SU-DHL-6 (cell line): ENCODE measurements at regions not wholly inside any gene's neighbourhood (a gene's known extent, or its start where the extent isn't known, plus 50 kb on each side); places are given as distances from the start of the nearest gene placed in this dataset.

ENCODE experiments used
- H2AFZ ChIP-seq: fragments of 200-600 bp; sonication (generic); 2 replicates; pipeline ENCODE4 v1.6.1; 2014; ENCODE audit warnings: low read depth, mild to moderate bottlenecking, moderate library complexity, mixed read lengths, antibody characterized with exemption, low read length; ENCODE audit not compliant: severe bottlenecking
- H3F3A ChIP-seq: fragments of 200-600 bp; shearing (Covaris generic); 2 replicates; pipeline ENCODE4 v1.6.0; 2016; ENCODE audit warnings: antibody characterized with exemption, mild to moderate bottlenecking; ENCODE audit not compliant: insufficient read depth
- H3K27ac ChIP-seq: fragments of 200-600 bp; sonication (generic); 2 replicates; pipeline ENCODE4 v1.5.1; 2016; ENCODE audit warnings: low read depth, mild to moderate bottlenecking, low read length, moderate library complexity, mixed read lengths
- H3K27me3 ChIP-seq: fragments of 200-600 bp; sonication (generic), shearing (Covaris generic); 2 replicates; pipeline ENCODE4 v1.6.0; 2014; ENCODE audit warnings: mild to moderate bottlenecking, low read length
- H3K36me3 ChIP-seq: fragments of 200-600 bp; sonication (generic); 2 replicates; pipeline ENCODE4 v1.6.1; 2014; ENCODE audit warnings: mild to moderate bottlenecking, low read length, mixed read lengths
- H3K4me2 ChIP-seq: fragments of 300-600, 200-600 bp; shearing (Covaris generic), sonication (generic); 2 replicates; pipeline ENCODE4 v1.6.0; 2014; ENCODE audit warnings: low read length, low read depth, mild to moderate bottlenecking; ENCODE audit not compliant: poor library complexity, severe bottlenecking
- H3K4me3 ChIP-seq: fragments of 200-600 bp; sonication (generic); 2 replicates; pipeline ENCODE4 v1.5.1; 2014; ENCODE audit warnings: antibody characterized with exemption, low read length, mild to moderate bottlenecking, mixed read lengths; ENCODE audit not compliant: insufficient read depth, poor library complexity, severe bottlenecking
- H3K79me2 ChIP-seq: fragments of 200-600 bp; sonication (generic); 2 replicates; pipeline ENCODE4 v1.6.1; 2014; ENCODE audit warnings: mild to moderate bottlenecking, low read length, moderate library complexity; ENCODE audit not compliant: insufficient read depth
- H3K9ac ChIP-seq: fragments of 200-600 bp; sonication (generic); 2 replicates; pipeline ENCODE4 v1.7.0; 2014; ENCODE audit warnings: mild to moderate bottlenecking, low read length
- H3K9me2 ChIP-seq: fragments of 200-600 bp; sonication (generic); replicated peaks from 2 replicates; pipeline ENCODE4 v1.6.1; 2014; ENCODE audit warnings: low read length; ENCODE audit not compliant: insufficient read depth
- H3K9me3 ChIP-seq: fragments of 200-600 bp; sonication (generic); 2 replicates; pipeline ENCODE4 v1.6.1; 2014; ENCODE audit warnings: low read length, mixed read lengths; ENCODE audit not compliant: insufficient read depth
- H4K20me1 ChIP-seq: fragments of 200-600 bp; sonication (generic); 2 replicates; pipeline ENCODE4 v1.6.1; 2014; ENCODE audit warnings: low read depth, mild to moderate bottlenecking, antibody characterized with exemption, low read length, moderate library complexity, mixed read lengths
- CTCF ChIP-seq: fragments of 200-600 bp; sonication (generic); IDR thresholded peaks from one replicate; pipeline ENCODE4 v1.5.1; 2017; ENCODE audit warnings: antibody characterized with exemption, mild to moderate bottlenecking, low read length, moderate library complexity; ENCODE audit not compliant: insufficient read depth, poor library complexity, severe bottlenecking
- EZH2phosphoT487 ChIP-seq: fragments of 200-600 bp; sonication (generic), shearing (Covaris generic); conservative IDR thresholded peaks from 2 replicates; pipeline ENCODE4 v1.6.1; 2018; ENCODE audit warnings: mild to moderate bottlenecking, antibody characterized with exemption, low read length, moderate library complexity, mixed read lengths

DNA sequence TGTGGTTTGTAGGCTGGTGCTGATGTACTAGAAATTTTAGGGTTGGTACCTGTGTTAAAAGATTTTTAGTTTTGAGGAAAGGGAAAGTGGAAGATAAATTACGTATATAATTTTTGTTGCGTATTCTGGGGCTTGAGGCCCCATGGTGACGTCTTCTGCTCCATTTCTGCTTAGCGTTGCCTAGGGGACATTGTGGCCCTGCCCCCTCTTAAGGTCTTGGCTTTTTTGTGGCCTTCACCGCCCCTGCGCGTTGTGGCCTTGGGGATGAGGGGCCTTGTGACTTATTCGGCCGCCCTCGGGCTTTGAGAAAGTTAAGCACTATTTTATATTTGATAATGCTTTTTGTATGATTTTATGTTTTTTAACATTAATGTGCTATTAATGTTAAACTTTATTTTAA, 182.0 kb downstream of the KLF13 start:
- no peak overlapping the region for H2AFZ ChIP-seq
- H3K4me2 ChIP-seq, result no peak overlapping the region
- no peak overlapping the region for H3K27ac ChIP-seq
- no peaks in the 10 kb centered on the region for H4K20me1 ChIP-seq
- no peaks in the 10 kb centered on the region for H3K9me2 ChIP-seq
- H3K27me3 ChIP-seq, result no peaks in the 10 kb centered on the region
- no peak overlapping the region for H3K4me3 ChIP-seq
- H3K36me3 ChIP-seq, result no peaks in the 10 kb centered on the region
- no peak for TF ChIP-seq CTCF
- TF ChIP-seq EZH2phosphoT487, result no peak
- H3F3A ChIP-seq, result no peaks in the 10 kb centered on the region
- H3K9me3 ChIP-seq, result no peaks in the 10 kb centered on the region
- no peak overlapping the region for H3K9ac ChIP-seq
- no peaks in the 10 kb centered on the region for H3K79me2 ChIP-seq

DNA sequence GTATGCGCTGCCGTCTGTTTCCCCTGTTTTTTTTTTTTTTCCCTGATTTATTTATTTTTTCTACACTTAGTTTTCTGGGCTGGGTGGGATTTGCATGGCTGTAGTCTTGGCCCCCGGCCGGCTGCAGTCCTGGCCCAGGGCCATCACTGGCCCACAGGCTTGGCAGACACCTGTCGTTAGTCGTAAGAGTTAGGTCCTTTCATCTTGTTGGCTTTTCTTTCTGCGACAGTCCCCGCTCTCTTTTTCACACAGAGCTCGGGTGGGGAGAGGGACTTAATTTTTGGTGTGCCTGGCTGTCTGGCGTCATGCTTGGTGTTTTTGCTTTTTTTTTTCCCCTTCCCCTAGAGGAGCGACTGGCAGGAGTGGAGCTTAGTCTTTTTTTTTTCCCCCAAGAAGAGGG, 183.4 kb downstream of the KLF13 start:
- Histone ChIP-seq H3K27ac (no peak overlapping the region), H3K79me2 (no peaks in the 10 kb centered on the region), H3K36me3 (no peaks in the 10 kb centered on the region), H2AFZ (no peak overlapping the region), H3K9me2 (no peaks in the 10 kb centered on the region), H3F3A (no peaks in the 10 kb centered on the region), H3K4me3 (no peak overlapping the region), H3K4me2 (no peak overlapping the region), H3K9ac (no peak overlapping the region), H3K27me3 (no peaks in the 10 kb centered on the region), H3K9me3 (no peaks in the 10 kb centered on the region), H4K20me1 (no peaks in the 10 kb centered on the region)
- TF ChIP-seq CTCF (no peak), EZH2phosphoT487 (no peak)

DNA sequence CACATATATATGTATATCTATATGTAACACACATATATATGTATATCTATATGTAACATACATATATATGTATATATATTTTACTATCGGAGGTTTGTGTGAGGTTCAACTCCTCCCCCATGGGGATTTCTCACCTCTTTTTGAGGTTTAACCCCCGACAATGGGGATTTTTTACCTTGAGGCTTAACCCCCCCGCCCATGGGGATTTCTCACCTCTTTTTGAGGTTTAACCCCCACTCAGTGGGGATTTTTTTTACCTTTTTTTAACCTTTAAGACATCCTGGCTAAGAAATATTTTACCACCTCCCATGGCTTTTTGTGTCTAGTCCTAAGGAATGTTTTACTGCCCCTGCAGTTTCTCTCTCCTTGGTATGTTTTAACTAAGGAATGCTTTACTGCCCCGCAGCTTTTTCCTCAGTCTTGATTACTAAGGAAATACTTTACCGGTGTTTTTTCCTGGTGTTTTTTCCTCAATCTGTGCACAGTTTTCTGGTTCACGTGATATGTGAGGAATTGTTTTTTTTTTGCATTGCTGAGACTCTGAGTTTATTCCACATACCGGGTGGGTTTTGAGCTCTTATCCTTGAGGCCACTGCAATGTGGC, 185.2 kb downstream of the KLF13 start:
- TF ChIP-seq EZH2phosphoT487 (no peak), CTCF (no peak)
- no peaks in the 10 kb centered on the region for H3K79me2 ChIP-seq
- H3K27me3 ChIP-seq, result no peaks in the 10 kb centered on the region
- H2AFZ ChIP-seq, result no peak overlapping the region
- H3K27ac ChIP-seq, result no peak overlapping the region
- no peaks in the 10 kb centered on the region for H3K9me2 ChIP-seq
- H4K20me1 ChIP-seq, result no peaks in the 10 kb centered on the region
- no peaks in the 10 kb centered on the region for H3K9me3 ChIP-seq
- no peaks in the 10 kb centered on the region for H3F3A ChIP-seq
- no peak overlapping the region for H3K4me2 ChIP-seq
- no peaks in the 10 kb centered on the region for H3K36me3 ChIP-seq
- H3K9ac ChIP-seq, result no peak overlapping the region
- no peak overlapping the region for H3K4me3 ChIP-seq

GRCh38 chr15:31513178-31513577, 186.5 kb downstream of the KLF13 start:
- H3K9me2 ChIP-seq, result no peaks in the 10 kb centered on the region
- H3K27ac ChIP-seq, result no peak overlapping the region
- H3K9me3 ChIP-seq, result no peaks in the 10 kb centered on the region
- H3K4me3 ChIP-seq, result no peak overlapping the region
- no peaks in the 10 kb centered on the region for H3K36me3 ChIP-seq
- no peaks in the 10 kb centered on the region for H3F3A ChIP-seq
- TF ChIP-seq CTCF (no peak), EZH2phosphoT487 (no peak)
- no peak overlapping the region for H3K9ac ChIP-seq
- no peaks in the 10 kb centered on the region for H4K20me1 ChIP-seq
- no peaks in the 10 kb centered on the region for H3K79me2 ChIP-seq
- no peak overlapping the region for H3K4me2 ChIP-seq
- H3K27me3 ChIP-seq, result no peaks in the 10 kb centered on the region
- H2AFZ ChIP-seq, result no peak overlapping the region
